HG03064 (cell line): ENCODE measurements at regions not wholly inside any gene's neighbourhood (a gene's known extent, or its start where the extent isn't known, plus 50 kb on each side); places are given as distances from the start of the nearest gene placed in this dataset.

Experiments
- ATAC-seq: cut with Tn5 transposase; IDR thresholded peaks from one replicate; pipeline ENCODE4 v1.9.1; 2021; ENCODE audit warnings: low read depth; ENCODE audit not compliant: unreplicated experiment

- no peak for ATAC-seq
Measured at GRCh38 chr1:199639453-199639852, 388.1 kb upstream of the NR5A2 start.

- no peak for ATAC-seq
Measured at GRCh38 chr1:199641531-199641930, 386.0 kb upstream of the NR5A2 start.

- ATAC-seq: no peak
Measured at GRCh38 chr1:199644912-199645311, 382.6 kb upstream of the NR5A2 start.

- ATAC-seq: no peak
Measured at GRCh38 chr1:199646761-199647160, 380.7 kb upstream of the NR5A2 start.

- no peak for ATAC-seq
Measured at GRCh38 chr1:199657449-199657848, 370.1 kb upstream of the NR5A2 start.

GRCh38 chr1:199660071-199660470 lies 367.4 kb upstream of the NR5A2 start:
- no peak for ATAC-seq

- ATAC-seq: no peak
Measured at GRCh38 chr1:199665371-199665770, 362.1 kb upstream of the NR5A2 start.

- no peak for ATAC-seq
Measured at GRCh38 chr1:199667089-199667488, 360.4 kb upstream of the NR5A2 start.

- ATAC-seq: no peak
Measured at GRCh38 chr1:199669916-199670315, 357.6 kb upstream of the NR5A2 start.

GRCh38 chr1:199671684-199672083 lies 355.8 kb upstream of the NR5A2 start:
- ATAC-seq: no peak

GRCh38 chr1:199675937-199676336 lies 351.6 kb upstream of the NR5A2 start:
- ATAC-seq: no peak

GRCh38 chr1:199678771-199679170 lies 348.7 kb upstream of the NR5A2 start:
- no peak for ATAC-seq

GRCh38 chr1:199682081-199682480 lies 345.4 kb upstream of the NR5A2 start:
- ATAC-seq: no peak

- peak; percentile 65 for ATAC-seq
Measured at GRCh38 chr1:199684686-199685273, 342.7 kb upstream of the NR5A2 start.

GRCh38 chr1:199685369-199685768 lies 342.1 kb upstream of the NR5A2 start:
- ATAC-seq: no peak

- no peak for ATAC-seq
Measured at GRCh38 chr1:199687321-199687720, 340.2 kb upstream of the NR5A2 start.

- no peak for ATAC-seq
Measured at GRCh38 chr1:199688133-199688676, 339.3 kb upstream of the NR5A2 start.

- no peak for ATAC-seq
Measured at GRCh38 chr1:199688774-199689173, 338.7 kb upstream of the NR5A2 start.

- ATAC-seq: no peak
Measured at GRCh38 chr1:199690496-199690895, 337.0 kb upstream of the NR5A2 start.

GRCh38 chr1:199691540-199691939 lies 336.0 kb upstream of the NR5A2 start:
- ATAC-seq: no peak

- ATAC-seq: no peak
Measured at GRCh38 chr1:199693724-199694123, 333.8 kb upstream of the NR5A2 start.

GRCh38 chr1:199696225-199696624 lies 331.3 kb upstream of the NR5A2 start:
- no peak for ATAC-seq

- no peak for ATAC-seq
Measured at GRCh38 chr1:199698222-199698621, 329.3 kb upstream of the NR5A2 start.
